Astrocyte of the cerebellum (primary cell): ENCODE measurements at regions not wholly inside any gene's neighbourhood (a gene's known extent, or its start where the extent isn't known, plus 50 kb on each side); places are given as distances from the start of the nearest gene placed in this dataset.

Experiments
- DNase-seq: peaks from one replicate; pipeline ENCODE4 v3.0.0-alpha.2; 2011; ENCODE audit warnings: low read depth
- H3K4me3 ChIP-seq: 2 replicates; pipeline ENCODE4 v1.5.1; 2011; ENCODE audit warnings: mild to moderate bottlenecking, low read depth, low read length, moderate library complexity
- CTCF ChIP-seq: IDR thresholded peaks from 2 replicates; pipeline ENCODE4 v1.5.1; 2012; ENCODE audit warnings: low read length, low read depth, moderate library complexity, mild to moderate bottlenecking; ENCODE audit errors: missing control alignments
- in situ Hi-C: cut with HindIII; loops from 2 replicates; pipeline ENCODE4 v1.10.0; 2017; ENCODE audit warnings: low sequenced_read_pairs

GRCh38 chr2:122273785-122274419, 518.5 kb downstream of the TSN start:
- no peak for DNase-seq

GRCh38 chr2:122277956-122278355, 522.5 kb downstream of the TSN start:
- DNase-seq: no peak
- TF ChIP-seq CTCF: no peak
- in situ Hi-C loops: no loop called here
- H3K4me3 ChIP-seq: no peak overlapping the region

More at GRCh38 chr2:122273785-122274419, 518.5 kb downstream of the TSN start:
- in situ Hi-C loops: no loop called here
- no peak overlapping the region for H3K4me3 ChIP-seq
- no peak for TF ChIP-seq CTCF

- no peak for DNase-seq
- TF ChIP-seq CTCF: no peak
- in situ Hi-C loops: no loop called here
- H3K4me3 ChIP-seq: no peak overlapping the region
Measured at GRCh38 chr2:122300758-122301157, 545.3 kb downstream of the TSN start.

GRCh38 chr2:122307763-122308162, 552.3 kb downstream of the TSN start:
- no peak for DNase-seq
- no peak for TF ChIP-seq CTCF
- in situ Hi-C loops: no loop called here
- no peak overlapping the region for H3K4me3 ChIP-seq

- no peak for TF ChIP-seq CTCF
- in situ Hi-C loops: no loop called here
- H3K4me3 ChIP-seq: no peak overlapping the region
- DNase-seq: no peak
Measured at GRCh38 chr2:122315306-122315705, 559.9 kb downstream of the TSN start.

- no peak for DNase-seq
- in situ Hi-C loops: no loop called here
- H3K4me3 ChIP-seq: no peak overlapping the region
- no peak for TF ChIP-seq CTCF
Measured at GRCh38 chr2:122319539-122320132, 564.2 kb downstream of the TSN start.
